HepG2 (cell line): ENCODE measurements at regions not wholly inside any gene's neighbourhood (a gene's known extent, or its start where the extent isn't known, plus 50 kb on each side); places are given as distances from the start of the nearest gene placed in this dataset.

ENCODE experiments used
- ATAC-seq: fragments of 200-7000 bp; cut with Tn5 transposase; 3 replicates; pipeline ENCODE4 v1.9.1; 2020; ENCODE audit warnings: mild to moderate bottlenecking, moderate library complexity
- BruUV-seq: library from RNA; stranded (reverse); fragments of 400-500 nt; replicated peaks from 2 replicates; lab custom pipeline; 2021; lab: Mats Ljungman, UMichigan
- CTCF ChIA-PET: fragments of 300-600 bp; formaldehyde crosslinking; extraction: SDS; loops from one replicate; lab custom pipeline; 2021; ENCODE audit warnings: low total read pairs, inconsistent platforms, low intra/inter-chr PET ratio; lab: Yijun Ruan, JAX
- POLR2A ChIA-PET: fragments of 350-600 bp; sonication (Branson Sonifier 250); formaldehyde crosslinking; loops from one replicate; lab custom pipeline; 2020; ENCODE audit warnings: antibody characterized with exemption, inconsistent platforms; lab: Yijun Ruan, JAX
- DNase-seq: peaks from one replicate; pipeline ENCODE4 v3.0.0-alpha.2; 2015; ENCODE audit warnings: low spot score
- FAIRE-seq: peaks from 3 replicates; lab custom pipeline; 2011; peaks lifted over from hg19 to GRCh38; lab: Jason Lieb, UNC
- H2AFZ ChIP-seq: one replicate; pipeline ENCODE4 v1.6.1; 2011; ENCODE audit warnings: low read length, inconsistent platforms
- H3K27ac ChIP-seq: fragments of 300-600 bp; 3 replicates; pipeline ENCODE4 v1.8.0; 2011; ENCODE audit warnings: mixed run types, mild to moderate bottlenecking, mixed read lengths, low read length, inconsistent platforms; ENCODE audit not compliant: insufficient read depth; ENCODE audit errors: extremely low read length
- H3K27me3 ChIP-seq, 2 experiments: fragments of 200-600 bp in 1 of 2; 2 replicates in 1 of 2; 3 replicates in 1 of 2; pipeline versions ENCODE4 v1.6.0 to v1.8.0; 2011; ENCODE audit warnings: low read length in 2 of 2, mild to moderate bottlenecking in 2 of 2, moderate library complexity in 2 of 2, inconsistent platforms in 1 of 2; ENCODE audit not compliant: insufficient read depth in 2 of 2, control insufficient read depth in 1 of 2
- H3K36me3 ChIP-seq, 2 experiments: fragments of 200-600 bp in 1 of 2; replicated peaks in 1 of 2; 2 replicates in 1 of 2; 3 replicates in 1 of 2; pipeline versions ENCODE4 v1.5.1 to v1.8.0; 2011; ENCODE audit warnings: low read length in 2 of 2, inconsistent platforms in 1 of 2; ENCODE audit not compliant: insufficient read depth in 2 of 2, control insufficient read depth in 1 of 2
- H3K4me1 ChIP-seq: 2 replicates; pipeline ENCODE4 v1.5.1; 2012; ENCODE audit warnings: low read length, inconsistent platforms; ENCODE audit not compliant: insufficient read depth
- H3K4me2 ChIP-seq: 2 replicates; pipeline ENCODE4 v1.6.0; 2011; ENCODE audit warnings: low read depth, low read length, inconsistent platforms
- H3K4me3 ChIP-seq, 3 experiments: fragments of 200-600 bp in 1 of 3; sonication (generic), shearing (Covaris generic) in 1 of 3; replicated peaks in 1 of 3; 2 replicates each; pipeline ENCODE4 v1.5.1; 2011 to 2016; ENCODE audit warnings: low read length in 3 of 3, inconsistent platforms in 2 of 3, low read depth in 2 of 3, mild to moderate bottlenecking in 2 of 3, control low read depth in 1 of 3, mixed read lengths in 1 of 3; ENCODE audit not compliant: insufficient read depth in 1 of 3
- H3K79me2 ChIP-seq: one replicate; pipeline ENCODE4 v1.6.1; 2011; ENCODE audit warnings: low read length, inconsistent platforms; ENCODE audit not compliant: insufficient read depth
- H3K9ac ChIP-seq: 2 replicates; pipeline ENCODE4 v1.6.0; 2011; ENCODE audit warnings: mild to moderate bottlenecking, low read depth, low read length, inconsistent platforms; ENCODE audit not compliant: insufficient read depth
- H3K9me3 ChIP-seq: 2 replicates; pipeline ENCODE4 v1.5.1; 2012; ENCODE audit warnings: mild to moderate bottlenecking, low read length
- H4K20me1 ChIP-seq: 2 replicates; pipeline ENCODE4 v1.6.0; 2011; ENCODE audit warnings: inconsistent platforms, mild to moderate bottlenecking, low read length, moderate library complexity; ENCODE audit not compliant: insufficient read depth
- AHDC1 ChIP-seq: sonication (generic); formaldehyde crosslinking; IDR thresholded peaks from 2 replicates; pipeline ENCODE4 v1.5.1; 2020; ENCODE audit warnings: mild to moderate bottlenecking, missing genetic modification reagents, borderline replicate concordance
- ATF7 ChIP-seq, 2 experiments: fragments of 450-650 bp in 1 of 2; sonication (generic) in 1 of 2; formaldehyde crosslinking in 1 of 2; IDR thresholded peaks; 2 replicates each; pipeline versions ENCODE4 v1.4.0 to v1.6.1; 2016 to 2020; ENCODE audit warnings: antibody characterized with exemption in 1 of 2, mild to moderate bottlenecking in 1 of 2, missing genetic modification reagents in 1 of 2
- CREB1 ChIP-seq, 2 experiments: fragments of 450-650 bp in 1 of 2; IDR thresholded peaks; 2 replicates each; pipeline ENCODE4 v1.6.1; 2016 to 2017; ENCODE audit warnings: control low read depth in 1 of 2, mild to moderate bottlenecking in 1 of 2, missing compliant biosample characterization in 1 of 2, missing genetic modification characterization in 1 of 2
- EZH2 ChIP-seq: conservative IDR thresholded peaks from 2 replicates; pipeline ENCODE4 v1.6.1; 2012; ENCODE audit warnings: mild to moderate bottlenecking, low read depth, low read length, moderate library complexity
- FUBP1 ChIP-seq: sonication (generic); formaldehyde crosslinking; IDR thresholded peaks from 2 replicates; pipeline ENCODE4 v1.5.1; 2020; ENCODE audit warnings: missing genetic modification reagents, mild to moderate bottlenecking, borderline replicate concordance
- HNRNPH1 ChIP-seq: fragments of 200-400 bp; formaldehyde crosslinking; optimal IDR thresholded peaks from 2 replicates; pipeline ENCODE3; 2017; ENCODE audit warnings: mild to moderate bottlenecking, low read depth, low read length
- NFATC3 ChIP-seq: sonication (generic); formaldehyde crosslinking; IDR thresholded peaks from 2 replicates; pipeline ENCODE4 v1.5.1; 2020; ENCODE audit warnings: mild to moderate bottlenecking, missing genetic modification reagents
- RXRB ChIP-seq: IDR thresholded peaks from 2 replicates; pipeline ENCODE4 v1.6.1; 2016; ENCODE audit warnings: borderline replicate concordance, missing genetic modification reagents, missing compliant biosample characterization
- ZNF10 ChIP-seq: sonication (generic); formaldehyde crosslinking; IDR thresholded peaks from 2 replicates; pipeline ENCODE4 v1.4.0; 2020; ENCODE audit warnings: mild to moderate bottlenecking, low read depth, missing genetic modification reagents, borderline replicate concordance
- ZNF101 ChIP-seq: sonication (generic); formaldehyde crosslinking; IDR thresholded peaks from 2 replicates; pipeline ENCODE4 v1.4.0; 2020; ENCODE audit warnings: mild to moderate bottlenecking, low read depth, missing genetic modification reagents, borderline replicate concordance
- ZNF251 ChIP-seq: sonication (generic); formaldehyde crosslinking; IDR thresholded peaks from 2 replicates; pipeline ENCODE4 v1.9.0; 2021; ENCODE audit warnings: mild to moderate bottlenecking, missing genetic modification reagents
- ZNF598 ChIP-seq: sonication (generic); formaldehyde crosslinking; IDR thresholded peaks from 2 replicates; pipeline ENCODE4 v1.5.1; 2020; ENCODE audit warnings: mild to moderate bottlenecking, missing genetic modification reagents, borderline replicate concordance
- ZNF780A ChIP-seq: sonication (generic); formaldehyde crosslinking; IDR thresholded peaks from 2 replicates; pipeline ENCODE4 v1.8.0; 2022; ENCODE audit warnings: mild to moderate bottlenecking, missing genetic modification reagents, moderate library complexity
- WGBS: methylation state at CpG from one replicate; pipeline ENCODE4 v1.1.6; 2017; ENCODE audit warnings: low lambda C conversion rate; 5-methylcytosine and 5-hydroxymethylcytosine counted together
- in situ Hi-C: cut with HindIII; loops from 2 replicates; pipeline ENCODE4 v1.10.0; 2017; ENCODE audit warnings: low pct_unique_long_range_greater_than_20kb; ENCODE audit not compliant: extremely low pct_ligation_motif_present
- intact Hi-C: fragments of 100-400 bp; cut with micrococcal nuclease; formaldehyde crosslinking; loops from one replicate; pipeline ENCODE4 v1.10.0; 2022; ENCODE audit not compliant: unreplicated experiment
- TF ChIP-seq, protein P1 (sequence below): sonication (generic); formaldehyde crosslinking; IDR thresholded peaks from 2 replicates; pipeline ENCODE4 v1.9.0; 2021; ENCODE audit warnings: missing genetic modification reagents, borderline replicate concordance
- TF ChIP-seq, protein P2 (sequence below): IDR thresholded peaks from 2 replicates; pipeline ENCODE4 v1.6.1; 2012; ENCODE audit warnings: inconsistent platforms

DNA sequence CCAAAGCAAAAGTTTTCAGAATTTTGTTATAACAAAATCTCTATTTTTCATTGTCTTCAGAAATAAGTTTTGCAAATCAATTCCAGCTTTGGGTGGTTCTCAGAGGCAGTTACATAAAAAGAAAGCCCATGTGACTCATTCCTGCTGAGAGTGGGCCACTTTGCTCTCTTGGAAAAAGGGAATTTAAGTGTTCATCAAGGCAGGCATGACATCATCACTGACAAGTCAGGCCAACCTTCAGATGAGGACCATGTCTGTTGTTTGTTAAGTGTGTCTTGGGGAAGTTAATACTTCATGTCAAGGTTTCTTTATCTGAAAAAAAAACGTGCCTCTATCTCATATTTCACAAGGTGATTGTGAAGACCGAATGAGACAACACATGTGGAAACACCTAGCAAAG lies 519.8 kb upstream of the TMPO start:
- FAIRE-seq (no peak), DNase-seq (no peak), ATAC-seq (no peak)
- H3K27ac ChIP-seq: no peak overlapping the region
- no peaks in the 10 kb centered on the region for H3K9me3 ChIP-seq
- no peaks in the 10 kb centered on the region for H4K20me1 ChIP-seq
- no peaks in the 10 kb centered on the region for H3K27me3 ChIP-seq
- no peak overlapping the region for H2AFZ ChIP-seq
- 0% methylated on average over 2 of the region's 2 CpGs for WGBS
- no peak overlapping the region for H3K9ac ChIP-seq
- CTCF ChIA-PET: no interaction called here
- POLR2A ChIA-PET: no interaction called here
- no peak overlapping the region for H3K4me2 ChIP-seq
- TF ChIP-seq ZNF598 (CRISPR knock-in tag) (no peak), ZNF780A (no peak), RXRB (no peak), ZNF251 (CRISPR knock-in tag) (no peak), ZNF101 (CRISPR knock-in tag) (no peak), NFATC3 (CRISPR knock-in tag) (no peak), ATF7 (IDR thresholded peaks at IDR 0.05) (peak; percentile 63), ATF7 (CRISPR knock-in tag; IDR thresholded peaks at IDR 0.05) (no peak), FUBP1 (CRISPR knock-in tag) (no peak), AHDC1 (CRISPR knock-in tag) (no peak), CREB1 (IDR thresholded peaks at IDR 0.05) (peak; percentile 53; the same call in 1 of the 2 replicates), CREB1 (CRISPR knock-in tag; IDR thresholded peaks at IDR 0.05) (no peak), HNRNPH1 (no peak), ZNF10 (CRISPR knock-in tag) (no peak), EZH2 (no peak)
- TF ChIP-seq, protein P1, sequence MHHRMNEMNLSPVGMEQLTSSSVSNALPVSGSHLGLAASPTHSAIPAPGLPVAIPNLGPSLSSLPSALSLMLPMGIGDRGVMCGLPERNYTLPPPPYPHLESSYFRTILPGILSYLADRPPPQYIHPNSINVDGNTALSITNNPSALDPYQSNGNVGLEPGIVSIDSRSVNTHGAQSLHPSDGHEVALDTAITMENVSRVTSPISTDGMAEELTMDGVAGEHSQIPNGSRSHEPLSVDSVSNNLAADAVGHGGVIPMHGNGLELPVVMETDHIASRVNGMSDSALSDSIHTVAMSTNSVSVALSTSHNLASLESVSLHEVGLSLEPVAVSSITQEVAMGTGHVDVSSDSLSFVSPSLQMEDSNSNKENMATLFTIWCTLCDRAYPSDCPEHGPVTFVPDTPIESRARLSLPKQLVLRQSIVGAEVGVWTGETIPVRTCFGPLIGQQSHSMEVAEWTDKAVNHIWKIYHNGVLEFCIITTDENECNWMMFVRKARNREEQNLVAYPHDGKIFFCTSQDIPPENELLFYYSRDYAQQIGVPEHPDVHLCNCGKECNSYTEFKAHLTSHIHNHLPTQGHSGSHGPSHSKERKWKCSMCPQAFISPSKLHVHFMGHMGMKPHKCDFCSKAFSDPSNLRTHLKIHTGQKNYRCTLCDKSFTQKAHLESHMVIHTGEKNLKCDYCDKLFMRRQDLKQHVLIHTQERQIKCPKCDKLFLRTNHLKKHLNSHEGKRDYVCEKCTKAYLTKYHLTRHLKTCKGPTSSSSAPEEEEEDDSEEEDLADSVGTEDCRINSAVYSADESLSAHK: no peak
- TF ChIP-seq, protein P2, sequence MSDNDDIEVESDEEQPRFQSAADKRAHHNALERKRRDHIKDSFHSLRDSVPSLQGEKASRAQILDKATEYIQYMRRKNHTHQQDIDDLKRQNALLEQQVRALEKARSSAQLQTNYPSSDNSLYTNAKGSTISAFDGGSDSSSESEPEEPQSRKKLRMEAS: no peak
- no peak overlapping the region for H3K4me3 ChIP-seq
- no TSS peak for BruUV-seq
- H3K4me1 ChIP-seq: no peaks in the 10 kb centered on the region
- intact Hi-C loops (no loop called here), in situ Hi-C loops (no loop called here)
- no peaks in the 10 kb centered on the region for H3K36me3 ChIP-seq
- H3K79me2 ChIP-seq: no peaks in the 10 kb centered on the region
